ENCODE measurements at regions not wholly inside any gene's neighbourhood (a gene's known extent, or its start where the extent isn't known, plus 50 kb on each side); places are given as distances from the start of the nearest gene placed in this dataset.
A peak's percentile ranks its signal among the peaks of the same experiment; 100 is the strongest.

GRCh38 chrX:97666890-97667289 lies 783.2 kb downstream of the RPA4 start:
- no peak for DNase-seq

GRCh38 chrX:97668126-97668525 lies 784.4 kb downstream of the RPA4 start:
- DNase-seq: no peak

- DNase-seq: peak; percentile 86 to 87
Observed at GRCh38 chrX:97672138-97672537, 788.4 kb downstream of the RPA4 start.

- DNase-seq: peak; percentile 72 to 76
Observed at GRCh38 chrX:97672608-97673007, 788.9 kb downstream of the RPA4 start.

- no peak for DNase-seq
Observed at GRCh38 chrX:97673135-97673534, 789.4 kb downstream of the RPA4 start.

GRCh38 chrX:97682991-97683840 lies 799.5 kb downstream of the RPA4 start:
- no peak for DNase-seq

GRCh38 chrX:97685753-97686152 lies 802.0 kb downstream of the RPA4 start:
- DNase-seq: no peak

- DNase-seq: no peak
Observed at GRCh38 chrX:97691901-97692455, 808.3 kb downstream of the RPA4 start.

- DNase-seq: no peak
Observed at GRCh38 chrX:97692575-97692974, 808.9 kb downstream of the RPA4 start.

- DNase-seq: no peak
Observed at GRCh38 chrX:97700547-97700946, 816.8 kb downstream of the RPA4 start.

GRCh38 chrX:97704474-97704873 lies 820.8 kb downstream of the RPA4 start:
- no peak for DNase-seq

GRCh38 chrX:97704881-97705280 lies 821.2 kb downstream of the RPA4 start:
- no peak for DNase-seq

GRCh38 chrX:97705936-97706335 lies 822.2 kb downstream of the RPA4 start:
- DNase-seq: no peak

- no peak for DNase-seq
Observed at GRCh38 chrX:97714072-97714471, 830.4 kb downstream of the RPA4 start.

GRCh38 chrX:97728215-97728614 lies 844.5 kb downstream of the RPA4 start:
- no peak for DNase-seq

- no peak for DNase-seq
Observed at GRCh38 chrX:97740044-97740443, 856.3 kb downstream of the RPA4 start.

GRCh38 chrX:97740886-97741285 lies 857.2 kb downstream of the RPA4 start:
- DNase-seq: no peak

GRCh38 chrX:97743014-97743413 lies 859.3 kb downstream of the RPA4 start:
- no peak for DNase-seq

- DNase-seq: no peak
Observed at GRCh38 chrX:97747346-97747745, 863.6 kb downstream of the RPA4 start.

- DNase-seq: no peak
Observed at GRCh38 chrX:97751016-97751415, 867.3 kb downstream of the RPA4 start.

- DNase-seq: no peak
Observed at GRCh38 chrX:97751735-97752134, 868.0 kb downstream of the RPA4 start.

GRCh38 chrX:97756879-97757278 lies 873.2 kb downstream of the RPA4 start:
- no peak for DNase-seq

- no peak for DNase-seq
Observed at GRCh38 chrX:97763391-97763790, 879.7 kb downstream of the RPA4 start.

- DNase-seq: no peak
Observed at GRCh38 chrX:97763981-97764380, 880.3 kb downstream of the RPA4 start.
